ENCODE measurements at regions not wholly inside any gene's neighbourhood (a gene's known extent, or its start where the extent isn't known, plus 50 kb on each side); places are given as distances from the start of the nearest gene placed in this dataset.

DNA sequence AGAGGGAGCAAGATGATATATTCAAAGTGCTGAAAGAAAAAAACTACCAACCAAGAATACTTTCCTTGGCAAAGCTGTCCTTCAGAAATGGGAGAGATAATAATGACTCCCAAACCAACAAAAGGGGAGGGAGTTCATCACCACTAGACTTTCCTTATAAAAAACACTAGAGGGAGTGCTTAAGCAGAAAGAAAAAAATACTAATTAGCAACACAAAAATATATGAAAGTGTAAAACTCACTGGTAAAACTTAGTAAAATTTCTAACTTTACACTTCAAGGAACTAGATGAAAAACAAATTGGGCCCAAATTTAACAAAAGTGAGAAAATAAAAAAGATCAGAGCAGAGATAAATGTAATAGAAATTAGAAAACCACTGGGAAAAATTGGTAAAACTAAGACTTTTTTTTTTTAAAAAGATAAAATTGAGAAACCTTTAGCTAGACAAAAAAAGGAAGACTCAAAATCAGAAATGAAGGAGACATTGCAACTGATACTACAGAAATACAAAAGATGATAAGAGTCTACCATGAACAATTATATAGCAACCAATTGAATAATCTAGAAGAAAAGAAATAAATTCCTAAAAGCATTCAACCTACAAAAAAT is 60.4 kb upstream of the FAR2 start:
- TF ChIP-seq, protein P1, sequence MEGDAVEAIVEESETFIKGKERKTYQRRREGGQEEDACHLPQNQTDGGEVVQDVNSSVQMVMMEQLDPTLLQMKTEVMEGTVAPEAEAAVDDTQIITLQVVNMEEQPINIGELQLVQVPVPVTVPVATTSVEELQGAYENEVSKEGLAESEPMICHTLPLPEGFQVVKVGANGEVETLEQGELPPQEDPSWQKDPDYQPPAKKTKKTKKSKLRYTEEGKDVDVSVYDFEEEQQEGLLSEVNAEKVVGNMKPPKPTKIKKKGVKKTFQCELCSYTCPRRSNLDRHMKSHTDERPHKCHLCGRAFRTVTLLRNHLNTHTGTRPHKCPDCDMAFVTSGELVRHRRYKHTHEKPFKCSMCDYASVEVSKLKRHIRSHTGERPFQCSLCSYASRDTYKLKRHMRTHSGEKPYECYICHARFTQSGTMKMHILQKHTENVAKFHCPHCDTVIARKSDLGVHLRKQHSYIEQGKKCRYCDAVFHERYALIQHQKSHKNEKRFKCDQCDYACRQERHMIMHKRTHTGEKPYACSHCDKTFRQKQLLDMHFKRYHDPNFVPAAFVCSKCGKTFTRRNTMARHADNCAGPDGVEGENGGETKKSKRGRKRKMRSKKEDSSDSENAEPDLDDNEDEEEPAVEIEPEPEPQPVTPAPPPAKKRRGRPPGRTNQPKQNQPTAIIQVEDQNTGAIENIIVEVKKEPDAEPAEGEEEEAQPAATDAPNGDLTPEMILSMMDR (IDR thresholded peaks at IDR 0.05; ENCODE audit: insufficient read depth, low read length) = peak; percentile 22
- TF ChIP-seq POLR2AphosphoS5 (IDR thresholded peaks at IDR 0.05; ENCODE audit: low read depth) (no peak), SPI1 (IDR thresholded peaks at IDR 0.05; ENCODE audit: borderline replicate concordance, low read depth) (no peak), GABPA (IDR thresholded peaks at IDR 0.05; ENCODE audit: low read depth) (no peak)
- TF ChIP-seq, protein P2, sequence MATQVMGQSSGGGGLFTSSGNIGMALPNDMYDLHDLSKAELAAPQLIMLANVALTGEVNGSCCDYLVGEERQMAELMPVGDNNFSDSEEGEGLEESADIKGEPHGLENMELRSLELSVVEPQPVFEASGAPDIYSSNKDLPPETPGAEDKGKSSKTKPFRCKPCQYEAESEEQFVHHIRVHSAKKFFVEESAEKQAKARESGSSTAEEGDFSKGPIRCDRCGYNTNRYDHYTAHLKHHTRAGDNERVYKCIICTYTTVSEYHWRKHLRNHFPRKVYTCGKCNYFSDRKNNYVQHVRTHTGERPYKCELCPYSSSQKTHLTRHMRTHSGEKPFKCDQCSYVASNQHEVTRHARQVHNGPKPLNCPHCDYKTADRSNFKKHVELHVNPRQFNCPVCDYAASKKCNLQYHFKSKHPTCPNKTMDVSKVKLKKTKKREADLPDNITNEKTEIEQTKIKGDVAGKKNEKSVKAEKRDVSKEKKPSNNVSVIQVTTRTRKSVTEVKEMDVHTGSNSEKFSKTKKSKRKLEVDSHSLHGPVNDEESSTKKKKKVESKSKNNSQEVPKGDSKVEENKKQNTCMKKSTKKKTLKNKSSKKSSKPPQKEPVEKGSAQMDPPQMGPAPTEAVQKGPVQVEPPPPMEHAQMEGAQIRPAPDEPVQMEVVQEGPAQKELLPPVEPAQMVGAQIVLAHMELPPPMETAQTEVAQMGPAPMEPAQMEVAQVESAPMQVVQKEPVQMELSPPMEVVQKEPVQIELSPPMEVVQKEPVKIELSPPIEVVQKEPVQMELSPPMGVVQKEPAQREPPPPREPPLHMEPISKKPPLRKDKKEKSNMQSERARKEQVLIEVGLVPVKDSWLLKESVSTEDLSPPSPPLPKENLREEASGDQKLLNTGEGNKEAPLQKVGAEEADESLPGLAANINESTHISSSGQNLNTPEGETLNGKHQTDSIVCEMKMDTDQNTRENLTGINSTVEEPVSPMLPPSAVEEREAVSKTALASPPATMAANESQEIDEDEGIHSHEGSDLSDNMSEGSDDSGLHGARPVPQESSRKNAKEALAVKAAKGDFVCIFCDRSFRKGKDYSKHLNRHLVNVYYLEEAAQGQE (IDR thresholded peaks at IDR 0.05; ENCODE audit: insufficient replicate concordance, low read depth) = no peak

All from HL-60 (cell line).